ENCODE measurements at regions not wholly inside any gene's neighbourhood (a gene's known extent, or its start where the extent isn't known, plus 50 kb on each side); places are given as distances from the start of the nearest gene placed in this dataset.

DNA sequence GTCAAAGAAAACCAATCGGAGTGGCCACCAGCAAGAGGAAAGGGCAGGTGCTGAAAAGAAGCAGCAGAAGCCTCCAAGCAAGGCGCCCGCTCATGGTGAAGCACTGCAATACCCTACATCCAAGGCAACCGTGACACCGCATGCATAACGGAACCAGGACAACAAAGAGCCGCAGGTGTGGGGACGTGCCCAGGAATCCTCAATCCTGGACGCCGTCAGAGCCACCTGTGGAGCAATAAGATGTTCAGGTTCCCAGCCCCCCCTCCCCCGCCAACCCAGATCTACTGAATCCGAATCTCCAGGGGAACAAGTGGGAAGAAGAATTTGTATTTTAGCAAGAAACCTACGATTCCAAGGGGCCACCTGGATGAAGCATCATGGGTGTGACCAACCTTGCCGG lies 70.8 kb downstream of the SHANK2 start:
- Histone ChIP-seq H3K27me3 (no peaks in the 10 kb centered on the region), H3K36me3 (no peaks in the 10 kb centered on the region), H3K4me1 (no peaks in the 10 kb centered on the region), H3K9me3 (peaks cover 0 to 6% of the 10 kb centered on the region in 2 donors), H3K27ac (no peak overlapping the region), H3K4me3 (no peak overlapping the region)
- DNase-seq (ENCODE audit: low spot score in 2 of 2), result peak in 1 of 2 donors; percentile 27
- intact Hi-C loops (cut with DNase I), result no loop called here
- TF ChIP-seq CTCF (IDR thresholded peaks at IDR 0.05), result no peak

DNA sequence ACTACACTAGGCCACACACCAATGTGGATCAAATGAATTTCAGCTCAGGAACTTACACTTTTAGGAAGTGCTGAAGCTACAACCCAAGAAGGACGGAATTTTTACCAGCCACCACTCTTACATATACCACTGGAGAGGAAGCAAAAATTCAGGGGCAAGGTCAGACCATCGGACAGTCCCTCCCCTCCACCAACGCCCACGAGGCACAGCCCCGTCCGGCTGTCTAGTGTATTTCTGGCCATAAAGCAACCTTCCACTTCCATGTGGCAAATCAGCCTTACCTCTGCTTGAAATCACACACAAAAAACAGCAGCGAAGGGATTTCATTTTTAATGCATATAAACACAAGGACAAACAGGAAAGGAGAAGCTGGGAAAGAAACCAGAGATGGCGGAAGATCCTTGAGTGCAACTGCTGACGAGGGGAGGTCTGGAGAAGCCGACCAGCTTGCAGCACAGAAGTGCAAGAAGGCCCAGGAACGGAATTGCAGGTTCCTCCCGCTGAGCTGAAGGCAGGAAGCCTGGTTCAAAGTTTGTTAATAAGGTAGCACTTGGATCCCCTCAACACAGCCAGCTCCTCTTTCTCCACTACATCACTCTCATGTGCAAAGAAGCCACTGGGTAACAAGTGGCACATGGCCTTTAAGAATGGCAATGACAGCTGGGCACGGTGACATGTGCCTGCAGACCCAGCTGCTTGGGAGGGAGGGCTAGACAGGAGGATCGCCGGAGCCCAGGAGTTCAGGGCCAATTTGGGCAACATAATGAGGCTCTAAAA lies 71.5 kb downstream of the SHANK2 start:
- Histone ChIP-seq H3K4me3 (no peak overlapping the region), H3K4me1 (no peaks in the 10 kb centered on the region), H3K27me3 (no peaks in the 10 kb centered on the region), H3K27ac (no peak overlapping the region), H3K9me3 (peaks cover 0 to 12% of the 10 kb centered on the region in 2 donors), H3K36me3 (no peaks in the 10 kb centered on the region)
- intact Hi-C loops (cut with DNase I), result no loop called here
- no peak for TF ChIP-seq CTCF (IDR thresholded peaks at IDR 0.05)
- DNase-seq (ENCODE audit: low spot score in 2 of 2), result peak in 1 of 2 donors; percentile 19

- no peak for DNase-seq (ENCODE audit: low spot score in 2 of 2)
- H3K27me3 ChIP-seq, result no peaks in the 10 kb centered on the region
- intact Hi-C loops (cut with DNase I), result no loop called here
Measured at GRCh38 chr11:71179877-71180605, 72.3 kb downstream of the SHANK2 start.

GRCh38 chr11:71178076-71178475 lies 74.3 kb downstream of the SHANK2 start:
- TF ChIP-seq CTCF (IDR thresholded peaks at IDR 0.05), result no peak
- DNase-seq (ENCODE audit: low spot score in 2 of 2), result no peak
- H3K27ac ChIP-seq, result no peak overlapping the region
- peaks cover 0 to 15% of the 10 kb centered on the region in 2 donors for H3K9me3 ChIP-seq
- H3K27me3 ChIP-seq, result no peaks in the 10 kb centered on the region
- H3K36me3 ChIP-seq, result no peaks in the 10 kb centered on the region
- intact Hi-C loops (cut with DNase I), result no loop called here
- H3K4me3 ChIP-seq, result no peak overlapping the region
- no peaks in the 10 kb centered on the region for H3K4me1 ChIP-seq

More at GRCh38 chr11:71179877-71180605, 72.3 kb downstream of the SHANK2 start:
- no peak overlapping the region for H3K4me3 ChIP-seq
- peaks cover 0 to 15% of the 10 kb centered on the region in 2 donors for H3K9me3 ChIP-seq
- no peak for TF ChIP-seq CTCF (IDR thresholded peaks at IDR 0.05)
- no peaks in the 10 kb centered on the region for H3K4me1 ChIP-seq
- no peaks in the 10 kb centered on the region for H3K36me3 ChIP-seq
- H3K27ac ChIP-seq, result no peak overlapping the region

- no peak overlapping the region for H3K27ac ChIP-seq
- H3K27me3 ChIP-seq, result no peaks in the 10 kb centered on the region
- no peak overlapping the region for H3K4me3 ChIP-seq
- TF ChIP-seq CTCF (IDR thresholded peaks at IDR 0.05), result no peak
- H3K9me3 ChIP-seq, result peaks cover 0 to 15% of the 10 kb centered on the region in 2 donors
- DNase-seq (ENCODE audit: low spot score in 2 of 2), result no peak
- H3K4me1 ChIP-seq, result no peaks in the 10 kb centered on the region
- H3K36me3 ChIP-seq, result no peaks in the 10 kb centered on the region
- intact Hi-C loops (cut with DNase I), result no loop called here
Measured at GRCh38 chr11:71176812-71177211, 75.6 kb downstream of the SHANK2 start.
